HepG2 (cell line): ENCODE measurements at regions not wholly inside any gene's neighbourhood (a gene's known extent, or its start where the extent isn't known, plus 50 kb on each side); places are given as distances from the start of the nearest gene placed in this dataset.

ENCODE experiments used
- CTCF ChIP-seq: sonication (generic); formaldehyde crosslinking; IDR thresholded peaks from 2 replicates; pipeline ENCODE4 v1.5.0; 2020; ENCODE audit warnings: mild to moderate bottlenecking, missing genetic modification reagents, moderate library complexity
- EZH2 ChIP-seq: conservative IDR thresholded peaks from 2 replicates; pipeline ENCODE4 v1.6.1; 2012; ENCODE audit warnings: mild to moderate bottlenecking, low read depth, low read length, moderate library complexity
- JARID2 ChIP-seq: sonication (generic); formaldehyde crosslinking; IDR thresholded peaks from 2 replicates; pipeline ENCODE4 v1.8.1; 2023; ENCODE audit warnings: missing genetic modification reagents, inconsistent platforms; ENCODE audit not compliant: insufficient replicate concordance
- POLR2A ChIP-seq, 2 experiments: IDR thresholded peaks; 2 replicates each; pipeline ENCODE4 v1.6.1; 2011; ENCODE audit warnings: low read depth in 2 of 2, low read length in 2 of 2, mild to moderate bottlenecking in 1 of 2, moderate library complexity in 1 of 2; ENCODE audit not compliant: insufficient read depth in 1 of 2
- ZBTB25 ChIP-seq: IDR thresholded peaks from 2 replicates; pipeline ENCODE4 v1.6.1; 2018; ENCODE audit warnings: missing genetic modification reagents
- ZNF225 ChIP-seq: sonication (generic); formaldehyde crosslinking; IDR thresholded peaks from 2 replicates; pipeline ENCODE4 v1.4.0; 2020; ENCODE audit warnings: mild to moderate bottlenecking, missing genetic modification reagents
- ZNF251 ChIP-seq: sonication (generic); formaldehyde crosslinking; IDR thresholded peaks from 2 replicates; pipeline ENCODE4 v1.9.0; 2021; ENCODE audit warnings: mild to moderate bottlenecking, missing genetic modification reagents

- TF ChIP-seq JARID2 (CRISPR knock-in tag) (no peak), ZNF251 (CRISPR knock-in tag) (no peak), ZNF225 (CRISPR knock-in tag) (no peak), ZBTB25 (no peak), CTCF (CRISPR knock-in tag) (no peak), EZH2 (no peak), POLR2A (IDR thresholded peaks at IDR 0.05; ENCODE audit: insufficient read depth in 1 of 2, low read depth in 2 of 2, low read length in 2 of 2) (no peak)
Measured at GRCh38 chr5:107786424-107786823, 115.7 kb upstream of the EFNA5 start.
